LoVo (cell line): ENCODE measurements at regions not wholly inside any gene's neighbourhood (a gene's known extent, or its start where the extent isn't known, plus 50 kb on each side); places are given as distances from the start of the nearest gene placed in this dataset.
A peak's percentile ranks its signal among the peaks of the same experiment; 100 is the strongest.

Experiments
- DNase-seq: peaks from one replicate; pipeline ENCODE4 v3.0.0-alpha.2; 2016; ENCODE audit warnings: low spot score

DNA sequence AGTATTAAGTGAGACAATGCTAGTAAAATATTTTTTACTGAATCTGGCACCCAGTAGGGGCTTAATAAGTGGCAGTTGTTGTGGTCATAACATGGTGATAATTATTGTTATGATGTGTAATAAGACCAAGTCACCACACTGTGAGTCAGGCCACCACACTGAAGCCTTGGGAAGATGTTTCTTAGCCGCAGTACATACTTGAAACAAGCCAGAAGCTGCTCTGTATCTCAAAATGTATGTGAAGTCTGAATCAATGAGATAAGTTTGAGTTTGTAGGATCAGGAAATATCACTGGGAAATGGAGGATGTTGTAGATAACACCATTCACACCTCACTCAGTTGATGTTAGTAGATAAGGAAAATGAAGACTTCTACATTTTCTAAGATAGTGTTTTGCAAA is 51.3 kb upstream of the PTPN3 start:
- DNase-seq = no peak

DNA sequence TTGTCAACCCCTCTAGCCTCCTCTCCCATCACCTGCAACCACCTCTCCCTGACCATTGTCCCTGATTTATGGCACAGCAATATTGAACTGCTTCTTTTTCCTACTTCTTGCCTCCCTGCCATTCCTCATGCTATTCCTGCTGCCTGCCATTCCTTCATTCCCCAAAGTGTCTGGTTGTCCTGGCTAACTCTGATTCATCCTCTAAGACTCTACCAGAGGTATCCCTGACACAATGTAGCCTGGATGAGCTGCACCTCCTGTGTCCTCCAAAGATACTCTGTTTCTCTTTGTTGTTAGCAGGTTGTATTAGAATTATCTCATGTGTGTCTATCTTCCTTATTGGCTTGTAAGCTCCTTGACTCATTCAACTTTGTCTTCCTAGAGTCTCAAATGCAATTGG is 53.5 kb upstream of the PTPN3 start:
- DNase-seq = no peak

DNA sequence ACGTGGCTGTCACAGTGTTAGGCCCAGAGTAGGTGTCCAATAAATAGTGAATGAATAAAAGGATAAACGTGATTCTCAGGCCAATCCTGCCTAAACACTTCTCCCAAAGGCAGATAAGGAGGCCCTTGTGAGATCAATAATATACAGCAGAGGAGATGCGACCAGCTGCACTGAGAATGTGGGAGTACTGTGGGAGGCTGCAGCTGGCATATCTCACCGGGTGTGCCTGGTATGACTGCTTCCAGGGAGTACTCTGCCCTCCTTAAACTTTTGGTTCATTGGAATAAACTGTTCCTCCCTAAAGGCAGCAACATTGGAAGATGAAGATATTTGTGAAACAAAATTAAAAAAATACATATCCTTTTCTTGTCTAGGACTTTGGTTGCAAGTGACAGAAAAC is 57.1 kb upstream of the PTPN3 start:
- DNase-seq = no peak

DNA sequence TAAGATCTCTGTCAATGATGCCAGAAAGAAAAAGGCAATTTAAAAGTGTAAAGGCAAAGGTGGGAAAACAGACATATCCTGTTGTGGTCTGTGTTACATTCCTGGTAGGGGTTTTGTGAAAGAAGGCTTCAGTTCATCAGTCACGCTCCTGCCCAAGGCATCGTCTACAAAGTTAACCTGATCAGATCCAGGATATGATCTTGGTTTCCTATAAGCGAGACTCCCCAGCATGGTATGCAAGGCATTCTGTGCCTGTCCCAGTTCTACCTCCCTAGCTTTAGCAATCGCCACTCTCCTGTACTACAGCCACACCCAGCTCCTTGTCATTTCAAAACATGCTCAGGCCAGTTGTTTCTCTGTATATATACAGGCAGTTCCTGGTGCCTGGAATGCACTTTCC is 58.0 kb upstream of the PTPN3 start:
- DNase-seq = peak; percentile 46

DNA sequence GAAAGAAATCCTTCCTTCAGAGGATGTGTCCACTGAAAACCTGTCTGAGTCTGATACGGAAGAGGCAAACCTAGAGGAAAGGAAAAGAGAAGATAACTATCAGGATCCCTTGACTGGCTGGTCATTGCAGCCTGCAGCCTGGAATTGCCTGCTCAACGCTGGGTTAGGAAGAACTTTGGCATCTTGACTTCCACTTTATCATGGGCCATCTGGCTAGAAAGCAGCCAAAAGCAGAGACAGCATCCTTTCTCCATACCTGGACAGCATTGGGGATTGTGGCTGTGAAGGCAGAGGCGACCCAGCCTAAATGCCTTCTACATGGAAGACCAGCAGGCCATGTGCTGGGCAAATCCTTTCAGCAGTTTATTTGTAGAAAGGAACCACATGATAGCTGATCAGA is 58.7 kb upstream of the PTPN3 start:
- DNase-seq = no peak

DNA sequence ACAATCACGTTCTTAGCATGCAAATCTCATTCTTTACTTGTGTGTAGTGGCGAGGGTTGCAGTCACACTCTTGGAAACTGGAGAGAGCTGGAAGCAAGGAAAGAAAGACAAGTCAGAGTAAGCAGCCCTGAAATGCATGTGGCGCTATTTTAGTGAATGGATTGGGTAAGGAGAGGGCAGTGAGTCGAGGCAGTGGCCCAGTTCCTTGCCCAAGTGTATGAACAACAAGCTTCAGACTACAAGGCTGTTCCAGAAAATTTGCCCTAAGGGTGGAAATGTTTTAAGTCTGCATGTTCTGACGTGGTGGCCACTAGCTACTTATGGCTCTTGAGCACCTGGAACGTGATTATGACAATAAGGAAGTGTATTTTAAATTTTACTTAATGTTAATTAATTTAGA is 59.4 kb upstream of the PTPN3 start:
- no peak for DNase-seq

DNA sequence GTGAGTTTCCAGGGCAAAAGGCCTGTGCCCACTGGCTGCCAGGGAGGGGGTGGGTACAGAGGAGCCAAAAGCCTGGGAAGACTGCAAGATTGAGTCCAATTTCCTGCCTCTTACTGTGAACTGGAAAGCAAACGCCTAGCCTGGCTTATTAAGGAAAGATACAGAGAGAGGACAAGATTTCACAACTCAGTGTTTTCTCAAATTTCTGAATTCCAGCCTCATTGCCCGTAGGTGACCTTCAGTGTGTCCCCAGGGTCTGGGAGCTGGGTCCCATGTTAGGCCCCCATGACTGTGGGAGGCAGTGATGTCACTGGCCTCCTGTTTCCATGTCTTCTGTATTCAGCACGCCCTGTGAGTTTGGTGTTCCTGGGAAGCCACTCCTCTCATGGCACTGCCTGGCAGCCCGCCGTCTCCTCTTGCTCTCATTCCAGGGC is 60.6 kb upstream of the PTPN3 start:
- DNase-seq = no peak

DNA sequence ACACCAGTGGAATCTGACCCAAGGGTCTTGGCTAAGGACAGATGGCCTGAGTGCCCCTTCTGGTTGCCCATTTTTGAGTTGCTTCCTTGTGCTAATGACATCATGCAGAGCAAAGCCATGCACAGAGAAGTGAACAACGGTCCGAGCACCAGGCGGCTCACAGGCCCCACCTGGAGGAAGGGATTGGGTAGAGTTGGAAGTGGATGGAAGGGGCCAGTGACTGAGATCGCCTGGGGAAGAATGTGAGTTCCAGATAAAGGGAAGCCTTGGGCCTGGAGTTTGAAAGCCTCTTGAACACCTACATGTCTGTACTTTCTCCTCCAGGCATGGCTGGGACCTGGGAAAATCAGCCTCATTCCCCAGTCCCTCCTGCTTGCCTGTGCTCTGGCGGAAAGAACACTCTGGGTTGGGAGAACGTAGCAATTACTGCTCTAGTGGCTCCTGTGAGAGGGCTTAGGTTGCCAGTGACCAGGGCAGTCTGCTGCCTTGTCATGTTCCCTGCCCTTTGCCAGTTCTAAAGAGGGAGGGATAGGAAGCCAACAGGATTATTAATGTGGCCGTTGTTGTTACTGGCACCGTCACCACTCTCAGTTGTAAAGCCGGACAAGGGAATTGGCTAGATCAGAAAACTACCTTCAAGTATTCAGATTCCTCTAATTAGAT is 62.5 kb upstream of the PTPN3 start:
- DNase-seq = no peak

DNA sequence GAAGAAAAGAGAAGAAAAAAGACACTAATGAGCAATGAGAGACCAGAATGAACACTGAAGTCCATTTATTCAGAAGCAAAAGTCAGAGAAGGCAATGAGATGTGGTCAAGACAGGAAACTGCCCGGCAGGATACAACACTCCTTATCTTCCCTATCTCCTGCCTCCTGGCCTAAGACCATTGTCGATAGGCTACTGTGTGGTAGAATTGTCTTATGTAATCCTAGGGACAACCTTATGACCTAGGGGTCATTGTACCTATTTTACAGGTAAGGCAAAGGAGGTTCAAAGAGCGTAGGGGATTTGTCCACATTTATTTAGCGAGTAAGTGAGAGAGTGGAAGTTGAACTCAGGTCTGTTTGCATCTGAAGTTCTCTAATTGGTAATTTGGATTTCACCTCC is 63.0 kb upstream of the PTPN3 start:
- DNase-seq = no peak

DNA sequence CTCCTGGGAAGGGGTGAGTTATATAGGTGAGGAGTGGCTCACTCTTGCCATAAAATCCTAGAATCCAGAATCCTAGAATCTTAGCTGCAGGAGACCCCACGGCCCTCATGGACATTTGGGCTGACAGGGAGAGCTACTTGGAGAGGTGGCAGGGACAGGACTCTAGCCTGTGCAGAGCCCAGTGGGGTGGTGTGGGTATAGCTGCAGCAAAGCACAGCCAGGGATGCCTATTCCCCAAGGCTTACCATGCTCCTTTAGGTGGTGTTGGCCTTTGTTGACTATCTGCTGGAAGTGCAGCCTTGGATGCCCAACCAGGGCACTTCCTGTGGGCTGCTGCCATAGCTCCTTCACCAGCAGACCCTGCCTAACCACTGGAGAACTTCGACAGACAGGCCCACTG is 70.0 kb upstream of the PTPN3 start:
- DNase-seq = no peak

DNA sequence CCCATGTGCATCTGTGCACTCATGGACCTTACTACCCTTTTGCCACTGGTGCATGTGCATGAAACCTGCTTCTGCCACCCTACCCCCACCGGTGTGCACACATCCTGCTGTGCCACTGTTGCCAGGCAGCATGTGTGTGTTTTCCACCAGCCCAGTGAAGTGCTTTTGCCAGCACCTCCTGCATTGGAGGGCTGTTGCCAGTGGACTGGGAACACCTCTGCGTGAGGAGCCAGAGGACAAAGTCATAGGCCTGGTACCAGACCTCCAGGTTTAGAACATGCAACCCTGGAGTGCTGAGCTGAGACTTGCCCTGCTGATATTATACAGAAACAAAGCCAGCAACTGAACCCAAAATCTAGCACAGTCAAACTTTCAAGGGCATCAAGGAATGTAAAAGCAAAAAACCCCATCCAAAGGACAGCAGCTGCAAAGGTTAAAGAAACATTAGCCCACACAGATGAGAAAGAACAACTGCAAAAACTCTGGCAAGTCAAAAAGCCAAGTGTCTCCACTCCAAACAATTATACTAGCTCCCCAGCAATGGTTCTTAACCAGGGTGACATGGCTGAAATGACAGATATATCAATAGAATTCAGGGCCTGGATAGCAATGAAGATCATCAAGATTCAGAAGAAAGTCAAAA is 70.6 kb upstream of the PTPN3 start:
- no peak for DNase-seq

DNA sequence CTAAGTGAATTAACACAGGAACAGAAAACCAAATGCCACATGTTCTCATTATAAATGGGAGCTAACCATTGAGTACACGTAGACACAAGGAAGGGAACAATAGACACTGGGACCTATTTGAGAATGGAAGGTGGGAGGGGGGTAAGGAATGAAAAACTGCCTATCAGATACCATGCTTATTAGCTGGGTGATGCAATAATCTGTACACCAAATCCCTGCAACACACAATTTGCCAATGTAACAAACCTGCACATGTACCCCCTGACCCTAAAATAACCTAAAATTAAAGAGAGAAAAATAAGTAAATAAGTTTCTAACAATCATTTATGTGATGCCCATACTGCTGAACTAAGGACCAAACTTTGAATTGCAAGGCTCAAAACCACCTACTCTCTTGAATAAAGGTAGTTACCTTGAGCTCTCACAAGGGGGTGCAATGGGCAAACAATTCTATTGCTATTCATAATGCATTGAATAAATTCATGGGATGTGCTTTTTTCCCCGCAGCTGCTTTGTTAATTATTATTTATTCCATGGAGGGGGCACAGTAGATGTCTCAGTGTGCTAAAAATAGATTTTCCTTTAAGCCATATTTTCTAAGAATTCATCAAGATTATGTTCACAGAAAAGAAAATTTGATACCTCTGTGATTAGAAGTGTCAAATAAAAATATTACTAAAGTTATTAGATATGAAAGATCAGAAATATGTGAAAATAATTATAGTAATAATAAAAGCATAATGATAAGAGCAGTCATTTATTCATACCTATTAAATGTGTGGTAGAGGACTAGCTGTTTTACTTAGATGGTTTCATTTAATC is 76.2 kb upstream of the PTPN3 start:
- peak; percentile 58 for DNase-seq

DNA sequence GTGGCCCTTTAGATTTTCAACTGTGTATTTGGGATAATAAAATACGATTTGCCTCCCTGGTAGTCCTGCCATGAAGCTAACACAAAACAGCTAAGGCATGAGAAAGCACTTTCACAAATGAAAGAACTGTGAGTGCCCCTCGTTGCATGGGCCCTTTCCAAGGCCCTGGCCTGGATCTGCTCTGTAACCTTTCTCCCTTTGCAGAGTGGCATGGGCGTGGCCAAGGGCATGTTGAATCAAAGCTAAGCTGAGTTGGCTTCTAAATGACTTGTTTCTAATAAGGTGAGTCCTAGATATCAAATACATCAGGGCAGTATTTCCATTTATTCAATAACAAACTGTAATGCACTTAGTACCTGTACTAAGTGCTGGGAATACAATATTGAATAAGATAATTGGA is 78.7 kb upstream of the PTPN3 start:
- no peak for DNase-seq

DNA sequence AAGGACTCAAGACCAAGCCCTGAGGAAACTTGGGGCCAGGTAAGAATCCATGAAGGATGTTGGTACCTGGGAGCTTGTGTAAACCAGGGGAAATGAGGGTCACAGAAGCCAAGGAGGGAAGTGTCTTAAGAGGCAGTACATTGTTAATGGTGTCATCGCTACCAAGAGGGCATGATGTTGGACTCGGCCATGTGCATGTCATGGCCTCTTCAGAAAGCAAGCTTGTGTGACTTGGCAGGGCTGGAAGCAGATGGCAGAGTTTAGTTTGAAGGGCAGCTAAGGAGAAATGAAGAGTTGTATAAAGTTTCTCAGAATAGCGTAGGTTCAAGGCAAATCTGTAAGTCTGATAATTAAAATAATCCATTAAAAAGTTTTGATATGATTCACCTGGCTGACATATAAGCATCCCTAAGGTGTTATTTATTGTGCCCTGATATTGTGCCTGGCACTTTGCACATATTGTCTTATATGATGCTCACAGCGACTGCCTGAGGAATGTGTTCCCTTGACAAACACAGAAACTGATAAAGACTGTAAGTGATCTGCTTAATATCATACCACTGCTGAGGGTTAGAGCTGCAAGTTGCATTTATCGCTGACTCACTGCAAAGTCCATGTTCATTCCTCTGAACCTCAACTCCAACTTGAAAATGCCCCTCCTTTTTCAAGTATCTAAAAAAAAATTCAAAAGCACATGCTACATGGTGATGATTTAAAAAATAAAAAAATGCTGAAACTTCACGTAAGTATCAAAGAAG is 81.3 kb upstream of the PTPN3 start:
- DNase-seq = no peak

DNA sequence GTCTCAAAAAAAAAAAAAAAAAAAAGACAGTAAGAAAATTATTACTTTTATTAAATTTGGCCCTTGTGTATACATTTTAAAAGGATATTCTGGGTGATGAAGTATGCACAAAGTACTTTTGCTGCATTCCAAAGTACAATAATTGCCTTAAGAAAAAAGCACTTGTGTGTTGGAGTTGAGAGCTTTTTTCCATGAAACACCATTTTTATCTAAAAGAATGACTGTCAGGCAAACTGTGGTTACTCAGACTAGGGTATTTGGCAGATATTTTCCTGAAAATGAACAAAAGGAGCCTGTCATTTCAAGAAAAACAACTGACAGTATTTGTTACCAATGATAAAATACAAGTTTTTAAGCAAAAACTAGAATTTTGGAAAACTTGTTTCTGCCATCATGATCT is 84.3 kb upstream of the PTPN3 start:
- no peak for DNase-seq

DNA sequence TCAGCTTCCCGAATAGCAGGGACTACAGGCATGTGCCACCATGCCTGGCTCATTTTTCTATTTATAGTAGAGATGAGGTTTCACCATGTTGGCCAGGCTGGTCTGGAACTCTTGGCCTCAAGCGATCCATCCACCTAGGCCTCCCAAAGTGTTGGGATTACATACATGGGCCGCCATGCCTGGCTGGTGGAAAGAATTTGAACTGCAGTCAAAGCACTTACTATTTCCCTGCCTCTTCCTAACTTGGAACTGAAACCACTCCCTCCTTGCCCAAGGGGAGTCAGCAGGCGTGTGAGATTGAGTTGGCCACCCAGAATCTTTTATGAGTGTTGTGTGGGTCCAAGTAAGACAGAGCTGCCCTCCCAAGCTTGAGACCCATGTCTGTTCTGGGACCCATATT is 86.1 kb upstream of the PTPN3 start:
- DNase-seq = no peak

DNA sequence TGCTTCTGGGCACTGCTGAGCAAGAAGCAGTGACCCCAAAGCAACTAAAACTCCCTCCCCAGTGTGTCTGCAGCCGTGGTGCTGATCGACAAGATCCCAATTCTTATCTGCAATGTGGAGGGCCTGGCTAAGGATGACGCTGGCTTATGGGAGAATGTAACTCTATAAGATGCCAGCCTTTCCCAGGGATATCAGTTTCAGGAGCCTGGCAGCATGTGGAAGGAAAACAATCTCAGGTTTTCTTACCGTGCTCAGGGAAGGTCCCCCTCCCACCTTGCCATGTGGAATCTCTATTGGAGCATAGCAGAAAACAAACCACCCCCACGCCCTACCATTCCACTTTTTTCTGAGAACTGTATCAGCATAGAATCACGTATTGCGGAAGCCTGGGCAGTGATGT is 87.7 kb upstream of the PTPN3 start:
- DNase-seq = no peak

DNA sequence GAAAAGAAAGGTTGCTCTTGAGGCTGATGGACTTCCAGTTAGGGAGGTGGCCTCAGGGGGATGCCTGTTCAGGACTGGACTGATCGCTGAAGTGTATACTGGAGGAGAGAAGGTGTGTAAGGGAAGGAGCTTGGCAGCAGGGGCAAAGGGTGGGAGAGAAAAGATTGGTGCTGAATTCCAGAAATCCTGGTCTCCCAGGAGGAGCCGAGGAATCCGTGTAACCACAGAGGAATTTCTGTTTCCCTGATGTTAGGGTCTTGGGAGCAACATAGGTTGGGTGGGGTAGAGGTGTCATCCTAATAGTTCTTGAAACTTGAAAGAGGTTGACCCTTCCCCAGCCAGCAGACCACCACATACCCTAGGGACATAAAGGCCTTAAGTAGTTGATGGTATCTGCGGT is 88.9 kb upstream of the PTPN3 start:
- no peak for DNase-seq

DNA sequence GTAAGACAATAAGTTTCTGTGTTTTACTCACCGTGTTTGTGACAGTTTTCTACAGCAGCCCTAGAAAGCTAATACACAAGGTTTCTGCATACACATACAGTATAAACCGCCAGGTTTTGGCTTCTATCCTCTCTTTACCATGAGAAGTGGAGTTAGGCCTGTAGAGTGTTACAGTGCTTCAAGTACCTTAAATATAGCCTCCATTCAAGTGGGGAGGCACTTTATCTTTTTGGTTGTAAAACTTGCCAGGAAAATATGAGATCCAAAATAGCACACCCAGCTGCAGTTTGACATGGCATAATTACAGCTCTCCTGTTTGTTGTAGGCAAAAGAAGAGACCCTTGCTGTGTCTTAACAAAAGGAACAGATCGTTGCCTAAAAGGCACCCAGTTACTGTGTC is 90.3 kb upstream of the PTPN3 start:
- no peak for DNase-seq

DNA sequence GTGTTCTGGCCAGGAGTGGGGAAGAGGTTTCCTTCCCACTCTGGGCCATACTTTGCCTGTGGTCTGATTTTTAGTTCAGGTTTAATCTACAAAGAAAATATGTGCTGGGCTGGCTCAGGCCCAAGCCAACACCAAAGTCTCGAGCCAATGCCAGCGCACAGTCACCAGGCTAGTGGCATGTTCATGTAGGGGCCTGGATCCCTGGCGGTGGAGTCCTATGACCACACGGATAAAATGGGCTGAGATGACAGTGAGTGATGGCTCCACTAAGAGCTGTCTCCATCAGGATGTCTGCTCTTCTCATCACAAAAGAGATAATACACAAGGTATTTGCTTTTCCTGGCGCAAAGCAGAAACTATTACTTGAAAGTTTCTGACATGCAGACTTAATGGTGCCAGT is 92.9 kb upstream of the PTPN3 start:
- DNase-seq = no peak

DNA sequence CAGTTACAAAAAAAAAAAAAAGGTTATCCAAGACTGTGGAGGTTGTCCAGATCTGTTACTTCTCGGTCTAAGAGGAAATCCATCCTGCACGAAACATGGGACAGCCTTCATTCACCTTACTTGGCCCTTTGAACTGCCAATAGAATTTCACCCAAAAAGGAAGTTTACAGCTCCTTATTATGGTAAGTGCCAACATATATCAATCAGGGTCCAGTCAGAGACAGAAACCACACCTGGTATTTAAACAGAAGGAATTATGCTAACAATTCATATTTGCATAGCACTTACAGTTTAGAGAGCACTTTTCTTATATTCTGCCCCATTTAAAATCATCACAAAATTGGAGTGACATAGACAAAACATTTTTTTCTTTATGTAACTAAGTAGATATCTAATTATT is 93.6 kb upstream of the PTPN3 start:
- DNase-seq = no peak

DNA sequence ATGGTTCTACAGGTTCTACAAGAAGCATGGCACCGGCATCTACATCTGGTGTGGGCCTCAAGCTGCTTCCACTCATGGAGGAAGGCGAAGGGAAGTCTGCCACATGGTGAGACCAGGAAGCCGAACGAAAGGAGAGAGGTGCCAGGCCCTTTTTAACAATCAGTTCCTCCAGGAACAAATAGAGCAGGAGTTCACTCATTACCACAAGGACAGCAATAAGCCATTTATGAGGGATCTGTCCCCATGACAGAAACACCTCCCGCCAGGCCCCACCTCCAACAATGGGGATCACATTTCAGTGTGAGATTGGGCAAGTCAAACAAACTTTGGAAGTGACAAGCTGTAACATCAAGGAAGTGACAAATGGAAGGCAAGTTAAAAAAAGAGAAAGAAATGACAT is 95.5 kb upstream of the PTPN3 start:
- DNase-seq = no peak

DNA sequence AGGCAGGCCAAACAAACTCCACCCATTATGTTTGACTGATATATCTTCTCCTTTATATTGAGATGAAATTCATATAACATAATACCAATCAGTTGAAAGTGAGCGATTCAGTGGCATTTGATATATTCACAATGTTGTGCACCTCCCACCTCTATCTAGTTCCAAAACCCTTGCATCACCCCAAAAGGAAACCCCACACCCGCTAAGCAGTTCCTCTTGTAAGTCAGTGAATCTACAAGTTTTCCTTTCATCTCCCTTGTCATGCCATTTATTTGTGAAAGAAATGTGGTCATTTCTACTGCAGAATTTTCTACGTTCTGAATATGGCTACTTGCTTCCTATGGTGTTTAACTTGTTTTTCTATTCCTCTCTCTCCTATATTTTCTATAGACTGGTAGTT is 99.4 kb upstream of the PTPN3 start:
- DNase-seq = no peak
